GM12878 (cell line): ENCODE measurements at regions not wholly inside any gene's neighbourhood (a gene's known extent, or its start where the extent isn't known, plus 50 kb on each side); places are given as distances from the start of the nearest gene placed in this dataset.

Experiments used
- ATAC-seq: fragments of 200-7000 bp; cut with Tn5 transposase; 3 replicates; pipeline ENCODE4 v1.9.1; 2020; ENCODE audit warnings: mild to moderate bottlenecking, moderate library complexity
- BruUV-seq: library from RNA; stranded (reverse); fragments of 400-500 nt; replicated peaks from 2 replicates; lab custom pipeline; 2021; lab: Mats Ljungman, UMichigan
- CTCF ChIA-PET: fragments of 300-600 bp; sonication (Branson Sonifier 250); formaldehyde crosslinking; extraction: SDS; loops from one replicate; lab custom pipeline; 2021; ENCODE audit warnings: inconsistent platforms; lab: Yijun Ruan, JAX
- POLR2A ChIA-PET: fragments of 350-600 bp; formaldehyde crosslinking; extraction: SDS; loops from one replicate; lab custom pipeline; 2021; ENCODE audit warnings: inconsistent platforms; lab: Charles Lee
- RAD21 ChIA-PET: fragments of 300-600 bp; sonication (Branson Sonifier 250); formaldehyde crosslinking; loops from one replicate; lab custom pipeline; 2023; ENCODE audit warnings: antibody characterized with exemption; ENCODE audit not compliant: unreplicated experiment; lab: Charles Lee
- SMC1A ChIA-PET: fragments of 300-600 bp; sonication (Branson Sonifier 250); formaldehyde crosslinking; loops from one replicate; lab custom pipeline; 2023; ENCODE audit not compliant: unreplicated experiment, uncharacterized antibody; lab: Charles Lee
- DNase-seq: peaks from one replicate; pipeline ENCODE4 v3.0.0-alpha.2; 2011; ENCODE audit warnings: low read depth, low spot score
- FAIRE-seq: peaks from 3 replicates; lab custom pipeline; 2011; peaks lifted over from hg19 to GRCh38; lab: Jason Lieb, UNC
- H2AFZ ChIP-seq: 2 replicates; pipeline ENCODE4 v1.6.0; 2011; ENCODE audit warnings: low read depth, low read length, control low read depth; ENCODE audit not compliant: control insufficient read depth
- H3K27ac ChIP-seq: 2 replicates; pipeline ENCODE4 v1.5.1; 2011; ENCODE audit warnings: control low read depth; ENCODE audit not compliant: control insufficient read depth, insufficient read depth
- H3K27me3 ChIP-seq, 2 experiments: replicated peaks in 1 of 2; 2 replicates each; pipeline versions ENCODE4 v1.6.0 to v1.6.1; 2011; ENCODE audit warnings: low read length in 1 of 2; ENCODE audit not compliant: control insufficient read depth in 2 of 2, insufficient read depth in 2 of 2
- H3K36me3 ChIP-seq, 2 experiments: 2 replicates each; pipeline ENCODE4 v1.5.1; 2011; ENCODE audit warnings: low read length in 1 of 2; ENCODE audit not compliant: control insufficient read depth in 2 of 2, insufficient read depth in 2 of 2
- H3K4me1 ChIP-seq: 2 replicates; pipeline ENCODE4 v1.6.1; 2011; ENCODE audit warnings: mild to moderate bottlenecking, low read length, moderate library complexity, mixed read lengths; ENCODE audit not compliant: control insufficient read depth, insufficient read depth
- H3K4me2 ChIP-seq: 2 replicates; pipeline ENCODE4 v1.6.0; 2011; ENCODE audit warnings: control low read depth; ENCODE audit not compliant: control insufficient read depth, insufficient read depth
- H3K4me3 ChIP-seq: fragments of 200-600 bp; sonication (generic); 2 replicates; pipeline ENCODE4 v1.5.1; 2016
- H3K79me2 ChIP-seq: 2 replicates; pipeline ENCODE4 v1.6.0; 2011; ENCODE audit warnings: low read length; ENCODE audit not compliant: control insufficient read depth, insufficient read depth
- H3K9ac ChIP-seq: 2 replicates; pipeline ENCODE4 v1.8.0; 2011; ENCODE audit warnings: low read length, control low read depth, mixed read lengths; ENCODE audit not compliant: control insufficient read depth, insufficient read depth
- H3K9me3 ChIP-seq: replicated peaks from 3 replicates; pipeline ENCODE4 v1.5.1; 2011; ENCODE audit warnings: mild to moderate bottlenecking, low read length; ENCODE audit not compliant: control insufficient read depth, insufficient read depth
- H4K20me1 ChIP-seq: 2 replicates; pipeline ENCODE4 v1.6.0; 2011; ENCODE audit not compliant: control insufficient read depth, insufficient read depth
- CBX3 ChIP-seq: fragments of 200-600 bp; sonication (generic); IDR thresholded peaks from 2 replicates; pipeline ENCODE4 v1.6.1; 2016; ENCODE audit warnings: low read depth, borderline replicate concordance
- EP300 ChIP-seq, 2 experiments: fragments of 150-350 bp in 1 of 2; IDR thresholded peaks; 2 replicates each; pipeline ENCODE4 v1.6.1; 2011 to 2012; ENCODE audit warnings: low read depth in 2 of 2, low read length in 2 of 2, borderline replicate concordance in 1 of 2, improper control_type of control experiment in 1 of 2, inconsistent platforms in 1 of 2; ENCODE audit not compliant: control insufficient read depth in 1 of 2
- EZH2 ChIP-seq: IDR thresholded peaks from 2 replicates; pipeline ENCODE4 v1.6.1; 2012; ENCODE audit warnings: low read depth, mild to moderate bottlenecking, control low read depth, inconsistent platforms, low read length, borderline replicate concordance; ENCODE audit not compliant: control insufficient read depth
- GABPA ChIP-seq: IDR thresholded peaks from 2 replicates; pipeline ENCODE4 v1.6.1; 2014; ENCODE audit warnings: antibody characterized with exemption, low read depth, mild to moderate bottlenecking, inconsistent platforms
- GATAD2B ChIP-seq: fragments of 450-650 bp; conservative IDR thresholded peaks from 2 replicates; pipeline ENCODE4 v1.6.1; 2017; ENCODE audit warnings: low read depth, mild to moderate bottlenecking, moderate library complexity
- HCFC1 ChIP-seq: fragments of 150-350 bp; IDR thresholded peaks from 2 replicates; pipeline ENCODE4 v1.6.1; 2014; ENCODE audit warnings: low read length
- KDM1A ChIP-seq: fragments of 200-600 bp; sonication (generic); IDR thresholded peaks from 2 replicates; pipeline ENCODE4 v1.6.1; 2016; ENCODE audit warnings: borderline replicate concordance
- MTA3 ChIP-seq: IDR thresholded peaks from 2 replicates; pipeline ENCODE4 v1.6.1; 2012; ENCODE audit warnings: low read length, inconsistent platforms, borderline replicate concordance
- NFXL1 ChIP-seq: fragments of 450-650 bp; IDR thresholded peaks from 2 replicates; pipeline ENCODE4 v1.6.1; 2017; ENCODE audit warnings: antibody characterized with exemption, mild to moderate bottlenecking, borderline replicate concordance
- NR2C1 ChIP-seq: fragments of 450-650 bp; IDR thresholded peaks from 2 replicates; pipeline ENCODE4 v1.6.1; 2017; ENCODE audit warnings: antibody characterized with exemption, mild to moderate bottlenecking, moderate library complexity
- POLR2A ChIP-seq: IDR thresholded peaks from 2 replicates; pipeline ENCODE4 v1.6.1; 2011; ENCODE audit warnings: low read depth, mild to moderate bottlenecking, low read length
- SREBF2 ChIP-seq: IDR thresholded peaks from 2 replicates; pipeline ENCODE4 v1.6.1; 2012; ENCODE audit warnings: mild to moderate bottlenecking, low read length
- YY1 ChIP-seq: IDR thresholded peaks from 2 replicates; pipeline ENCODE4 v1.6.1; 2011; ENCODE audit warnings: low read depth, mild to moderate bottlenecking, low read length
- WGBS: methylation state at CpG from one replicate; pipeline ENCODE4 v1.1.6; 2016; ENCODE audit warnings: low lambda C conversion rate; ENCODE audit not compliant: insufficient replicate concordance, insufficient coverage; ENCODE audit errors: missing lambda C conversion rate; 5-methylcytosine and 5-hydroxymethylcytosine counted together
- in situ Hi-C: fragments of 300-500 bp; cut with MboI; formaldehyde crosslinking; loops from 9 replicates; pipeline ENCODE4 v1.14.3; 2018; ENCODE audit warnings: mixed read lengths
- intact Hi-C: fragments of 100-400 bp; cut with micrococcal nuclease; formaldehyde crosslinking; loops from one replicate; pipeline ENCODE4 v1.14.2; 2022; ENCODE audit not compliant: unreplicated experiment

GRCh38 chr7:25517906-25518305 lies 289.6 kb upstream of the NPVF start:
- Histone ChIP-seq H3K36me3 (no peaks in the 10 kb centered on the region), H3K4me1 (no peaks in the 10 kb centered on the region), H4K20me1 (no peaks in the 10 kb centered on the region), H3K9ac (no peak overlapping the region), H3K4me3 (no peak overlapping the region), H3K4me2 (no peak overlapping the region), H2AFZ (no peak overlapping the region), H3K79me2 (no peaks in the 10 kb centered on the region), H3K9me3 (no peaks in the 10 kb centered on the region), H3K27me3 (no peaks in the 10 kb centered on the region), H3K27ac (no peak overlapping the region)
- CTCF ChIA-PET = no interaction called here
- WGBS = 49% methylated on average over 2 of the region's 2 CpGs
- SMC1A ChIA-PET = no interaction called here
- TF ChIP-seq YY1 (no peak), MTA3 (no peak), GATAD2B (no peak), EZH2 (no peak), SREBF2 (no peak), CBX3 (no peak), GABPA (no peak), POLR2A (no peak), NR2C1 (no peak), KDM1A (no peak), HCFC1 (no peak), EP300 (IDR thresholded peaks at IDR 0.05; ENCODE audit: borderline replicate concordance in 1 of 2, control insufficient read depth in 1 of 2, low read depth in 2 of 2, low read length in 2 of 2) (no peak), NFXL1 (no peak)
- no TSS peak for BruUV-seq
- POLR2A ChIA-PET = no interaction called here
- FAIRE-seq (no peak), DNase-seq (no peak), ATAC-seq (no peak)
- in situ Hi-C loops (no loop called here), intact Hi-C loops (no loop called here)
- RAD21 ChIA-PET = no interaction called here
